ENCODE measurements at regions not wholly inside any gene's neighbourhood (a gene's known extent, or its start where the extent isn't known, plus 50 kb on each side); places are given as distances from the start of the nearest gene placed in this dataset.

DNA sequence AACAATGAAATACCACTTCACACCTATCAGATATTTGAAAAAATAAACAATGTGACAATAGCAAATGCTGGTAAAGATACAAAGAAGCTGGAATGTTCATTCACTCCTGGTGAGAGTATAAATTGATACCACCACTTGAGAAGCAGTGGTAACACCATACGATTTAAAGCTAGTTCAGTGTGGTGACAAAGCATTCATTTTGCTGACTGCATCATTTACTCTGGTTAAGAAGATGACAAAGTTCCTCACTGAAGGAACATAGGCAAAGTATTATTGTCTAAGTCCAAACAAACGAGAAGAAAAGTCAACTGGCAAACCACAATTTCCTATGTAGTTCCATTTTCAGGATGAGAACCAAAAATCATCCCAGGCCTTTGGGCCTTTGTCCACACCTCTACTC is 102.5 kb downstream of the GEMIN8 start:
- DNase-seq (ENCODE audit: low read depth in 1 of 2, low spot score in 1 of 2) = no peak
- no peak for TF ChIP-seq SPI1 (IDR thresholded peaks at IDR 0.05; ENCODE audit: borderline replicate concordance, low read depth)
- TF ChIP-seq, protein P1, sequence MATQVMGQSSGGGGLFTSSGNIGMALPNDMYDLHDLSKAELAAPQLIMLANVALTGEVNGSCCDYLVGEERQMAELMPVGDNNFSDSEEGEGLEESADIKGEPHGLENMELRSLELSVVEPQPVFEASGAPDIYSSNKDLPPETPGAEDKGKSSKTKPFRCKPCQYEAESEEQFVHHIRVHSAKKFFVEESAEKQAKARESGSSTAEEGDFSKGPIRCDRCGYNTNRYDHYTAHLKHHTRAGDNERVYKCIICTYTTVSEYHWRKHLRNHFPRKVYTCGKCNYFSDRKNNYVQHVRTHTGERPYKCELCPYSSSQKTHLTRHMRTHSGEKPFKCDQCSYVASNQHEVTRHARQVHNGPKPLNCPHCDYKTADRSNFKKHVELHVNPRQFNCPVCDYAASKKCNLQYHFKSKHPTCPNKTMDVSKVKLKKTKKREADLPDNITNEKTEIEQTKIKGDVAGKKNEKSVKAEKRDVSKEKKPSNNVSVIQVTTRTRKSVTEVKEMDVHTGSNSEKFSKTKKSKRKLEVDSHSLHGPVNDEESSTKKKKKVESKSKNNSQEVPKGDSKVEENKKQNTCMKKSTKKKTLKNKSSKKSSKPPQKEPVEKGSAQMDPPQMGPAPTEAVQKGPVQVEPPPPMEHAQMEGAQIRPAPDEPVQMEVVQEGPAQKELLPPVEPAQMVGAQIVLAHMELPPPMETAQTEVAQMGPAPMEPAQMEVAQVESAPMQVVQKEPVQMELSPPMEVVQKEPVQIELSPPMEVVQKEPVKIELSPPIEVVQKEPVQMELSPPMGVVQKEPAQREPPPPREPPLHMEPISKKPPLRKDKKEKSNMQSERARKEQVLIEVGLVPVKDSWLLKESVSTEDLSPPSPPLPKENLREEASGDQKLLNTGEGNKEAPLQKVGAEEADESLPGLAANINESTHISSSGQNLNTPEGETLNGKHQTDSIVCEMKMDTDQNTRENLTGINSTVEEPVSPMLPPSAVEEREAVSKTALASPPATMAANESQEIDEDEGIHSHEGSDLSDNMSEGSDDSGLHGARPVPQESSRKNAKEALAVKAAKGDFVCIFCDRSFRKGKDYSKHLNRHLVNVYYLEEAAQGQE (IDR thresholded peaks at IDR 0.05; ENCODE audit: insufficient replicate concordance, low read depth) = no peak
- TF ChIP-seq, protein P2, sequence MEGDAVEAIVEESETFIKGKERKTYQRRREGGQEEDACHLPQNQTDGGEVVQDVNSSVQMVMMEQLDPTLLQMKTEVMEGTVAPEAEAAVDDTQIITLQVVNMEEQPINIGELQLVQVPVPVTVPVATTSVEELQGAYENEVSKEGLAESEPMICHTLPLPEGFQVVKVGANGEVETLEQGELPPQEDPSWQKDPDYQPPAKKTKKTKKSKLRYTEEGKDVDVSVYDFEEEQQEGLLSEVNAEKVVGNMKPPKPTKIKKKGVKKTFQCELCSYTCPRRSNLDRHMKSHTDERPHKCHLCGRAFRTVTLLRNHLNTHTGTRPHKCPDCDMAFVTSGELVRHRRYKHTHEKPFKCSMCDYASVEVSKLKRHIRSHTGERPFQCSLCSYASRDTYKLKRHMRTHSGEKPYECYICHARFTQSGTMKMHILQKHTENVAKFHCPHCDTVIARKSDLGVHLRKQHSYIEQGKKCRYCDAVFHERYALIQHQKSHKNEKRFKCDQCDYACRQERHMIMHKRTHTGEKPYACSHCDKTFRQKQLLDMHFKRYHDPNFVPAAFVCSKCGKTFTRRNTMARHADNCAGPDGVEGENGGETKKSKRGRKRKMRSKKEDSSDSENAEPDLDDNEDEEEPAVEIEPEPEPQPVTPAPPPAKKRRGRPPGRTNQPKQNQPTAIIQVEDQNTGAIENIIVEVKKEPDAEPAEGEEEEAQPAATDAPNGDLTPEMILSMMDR (IDR thresholded peaks at IDR 0.05; ENCODE audit: insufficient read depth, low read length) = no peak
- H3K4me3 ChIP-seq (replicated peaks; ENCODE audit: insufficient read depth, low read length) = no peak overlapping the region
- peaks cover 4% of the 10 kb centered on the region for H3K27me3 ChIP-seq (ENCODE audit: insufficient read depth, poor library complexity, severe bottlenecking)
- no peak overlapping the region for H3K27ac ChIP-seq (replicated peaks)

DNA sequence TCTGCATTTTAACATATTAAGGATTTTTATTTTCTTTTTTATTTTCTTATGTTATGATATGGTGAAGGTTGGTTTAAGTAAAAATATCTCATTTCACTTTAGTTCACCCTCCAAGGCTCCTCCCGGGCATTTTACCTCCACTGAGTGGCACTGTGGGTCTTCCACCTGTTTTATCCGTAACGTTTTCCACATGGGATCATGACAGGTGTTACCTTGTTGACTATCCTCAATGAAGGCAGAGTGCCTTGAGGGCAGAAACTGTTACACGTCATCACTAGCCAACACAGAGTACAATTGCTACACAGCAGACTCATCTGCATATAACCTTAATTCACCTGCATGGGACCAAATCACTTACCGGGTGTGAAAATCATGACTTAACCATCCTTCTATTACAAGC is 105.8 kb downstream of the GEMIN8 start:
- TF ChIP-seq POLR2AphosphoS5 (IDR thresholded peaks at IDR 0.05; ENCODE audit: low read depth) (no peak), SPI1 (IDR thresholded peaks at IDR 0.05; ENCODE audit: borderline replicate concordance, low read depth) (no peak), GABPA (IDR thresholded peaks at IDR 0.05; ENCODE audit: low read depth) (no peak)
- TF ChIP-seq, protein P2 (IDR thresholded peaks at IDR 0.05; ENCODE audit: insufficient read depth, low read length) = no peak
- TF ChIP-seq, protein P1 (IDR thresholded peaks at IDR 0.05; ENCODE audit: insufficient replicate concordance, low read depth) = no peak
- no peak overlapping the region for H3K27ac ChIP-seq (replicated peaks)
- DNase-seq (ENCODE audit: low read depth in 1 of 2, low spot score in 1 of 2) = no peak
- H3K4me3 ChIP-seq (replicated peaks; ENCODE audit: insufficient read depth, low read length) = no peak overlapping the region
- peaks cover 4% of the 10 kb centered on the region for H3K27me3 ChIP-seq (ENCODE audit: insufficient read depth, poor library complexity, severe bottlenecking)

DNA sequence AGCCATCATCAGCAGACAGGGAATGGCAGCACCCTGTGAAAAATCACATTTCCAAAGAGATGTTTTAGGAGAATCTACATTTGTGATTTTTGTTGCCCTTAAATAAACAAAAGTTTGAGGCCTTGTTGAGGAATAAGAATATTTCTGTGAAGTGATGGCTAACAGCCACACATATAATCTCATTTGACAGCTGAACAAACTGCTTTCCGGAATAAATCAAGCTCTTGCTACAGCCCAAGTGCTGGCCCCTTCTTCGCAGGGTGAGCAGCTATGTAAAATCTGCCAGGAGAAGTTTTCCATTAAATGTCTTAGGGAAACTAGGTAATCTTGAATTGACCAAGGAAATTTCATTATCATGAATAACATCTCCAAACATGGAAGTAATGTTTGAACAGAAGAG is 106.4 kb upstream of the GPM6B start:
- TF ChIP-seq SPI1 (IDR thresholded peaks at IDR 0.05; ENCODE audit: borderline replicate concordance, low read depth) = no peak
- TF ChIP-seq, protein P1 (IDR thresholded peaks at IDR 0.05; ENCODE audit: insufficient replicate concordance, low read depth) = no peak
- TF ChIP-seq POLR2AphosphoS5 (IDR thresholded peaks at IDR 0.05; ENCODE audit: low read depth) = no peak
- TF ChIP-seq, protein P2 (IDR thresholded peaks at IDR 0.05; ENCODE audit: insufficient read depth, low read length) = no peak
- TF ChIP-seq GABPA (IDR thresholded peaks at IDR 0.05; ENCODE audit: low read depth) = no peak
- no peak overlapping the region for H3K27ac ChIP-seq (replicated peaks)
- H3K27me3 ChIP-seq (ENCODE audit: insufficient read depth, poor library complexity, severe bottlenecking) = peaks cover 2% of the 10 kb centered on the region
- no peak for DNase-seq (ENCODE audit: low read depth in 1 of 2, low spot score in 1 of 2)
- H3K4me3 ChIP-seq (replicated peaks; ENCODE audit: insufficient read depth, low read length) = no peak overlapping the region

Measured in HL-60 (cell line).